GM21515 (cell line): ENCODE measurements at regions not wholly inside any gene's neighbourhood (a gene's known extent, or its start where the extent isn't known, plus 50 kb on each side); places are given as distances from the start of the nearest gene placed in this dataset.

Experiments
- ATAC-seq: cut with Tn5 transposase; IDR thresholded peaks from one replicate; pipeline ENCODE4 v1.9.1; 2021; ENCODE audit not compliant: unreplicated experiment

DNA sequence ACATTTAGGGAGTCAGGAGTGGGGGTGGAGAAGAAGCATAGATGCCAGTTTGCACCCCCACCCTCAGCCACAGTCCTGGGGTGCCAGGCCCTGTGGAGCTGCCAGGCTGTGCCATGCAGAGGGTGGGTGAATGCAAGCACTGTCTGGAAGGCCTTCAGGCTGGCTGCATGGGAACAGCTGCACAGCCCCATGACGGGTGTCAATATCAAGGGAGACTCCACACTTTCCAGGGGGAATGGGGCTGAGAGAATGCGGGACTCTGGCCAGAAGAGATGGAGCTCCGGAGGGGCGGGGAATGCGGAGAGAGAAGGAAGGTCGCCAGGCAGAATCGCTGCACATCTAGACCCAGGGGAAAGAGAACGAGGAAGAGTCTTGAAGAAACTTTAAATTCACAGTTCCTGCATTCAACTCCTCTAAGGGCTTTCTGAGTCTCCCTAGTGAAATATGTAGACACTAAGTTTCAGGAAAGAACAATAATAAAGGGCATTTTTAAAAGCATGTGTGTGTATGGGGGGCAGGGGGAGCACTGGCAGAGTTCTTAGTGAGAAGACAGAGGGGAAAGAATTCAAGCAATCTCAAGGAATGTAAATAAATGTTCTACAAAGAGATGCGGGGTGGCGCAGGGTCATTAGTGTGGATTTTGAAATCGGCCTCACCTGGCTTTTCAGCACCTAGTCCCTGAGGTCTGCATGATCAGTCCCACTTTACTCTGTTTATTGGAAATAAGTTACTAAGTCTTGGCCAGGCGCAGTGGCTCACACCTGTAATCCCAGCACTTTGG lies 59.1 kb downstream of the BOD1 start:
- no peak for ATAC-seq

DNA sequence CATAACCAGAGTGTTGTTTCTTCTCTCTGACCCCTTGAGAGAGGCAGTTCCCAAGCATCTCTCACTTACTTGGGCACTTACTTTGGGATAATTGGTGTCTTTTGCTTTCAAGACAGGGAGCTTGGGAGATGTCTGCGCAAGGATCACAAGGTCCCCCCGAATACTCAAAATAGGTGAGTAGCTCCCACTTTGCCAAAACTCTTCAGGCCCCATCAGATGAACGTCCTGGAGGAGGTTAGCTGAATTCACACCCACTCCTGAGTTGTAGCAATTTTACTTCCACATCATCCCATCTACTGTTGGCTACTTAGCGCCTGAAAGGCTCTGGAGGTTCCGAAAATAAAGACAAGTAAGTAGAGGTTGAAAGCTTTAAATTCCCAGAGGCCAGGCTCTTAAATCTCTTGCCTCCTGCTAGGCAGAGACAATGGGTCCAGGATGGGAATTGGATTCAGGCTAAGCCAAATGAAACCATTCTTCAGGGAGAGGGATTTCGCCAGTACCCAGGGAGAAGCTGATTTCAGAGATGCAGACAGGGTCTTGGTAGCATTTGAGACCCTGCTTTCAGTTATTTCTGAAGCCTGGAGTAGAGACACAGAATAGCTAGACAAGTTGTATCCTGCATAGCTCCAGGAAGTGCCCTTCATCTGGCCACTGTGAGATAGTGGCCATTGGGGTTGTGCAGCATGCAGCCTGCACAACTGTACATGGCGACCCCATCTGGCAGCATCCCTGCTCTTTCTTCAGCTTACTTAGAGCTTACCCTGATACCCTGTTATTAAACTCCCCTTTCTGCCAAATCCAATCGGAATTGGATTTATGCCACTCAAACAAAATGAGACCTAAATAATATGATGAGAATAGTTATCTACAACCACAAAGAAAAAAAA lies 60.1 kb downstream of the BOD1 start:
- no peak for ATAC-seq

- no peak for ATAC-seq
Observed at GRCh38 chr5:173554989-173555705, 61.3 kb downstream of the BOD1 start.

- no peak for ATAC-seq
Observed at GRCh38 chr5:173554038-173554955, 62.2 kb downstream of the BOD1 start.

- no peak for ATAC-seq
Observed at GRCh38 chr5:173550641-173551040, 65.8 kb downstream of the BOD1 start.

- no peak for ATAC-seq
Observed at GRCh38 chr5:173549644-173550043, 66.8 kb downstream of the BOD1 start.

DNA sequence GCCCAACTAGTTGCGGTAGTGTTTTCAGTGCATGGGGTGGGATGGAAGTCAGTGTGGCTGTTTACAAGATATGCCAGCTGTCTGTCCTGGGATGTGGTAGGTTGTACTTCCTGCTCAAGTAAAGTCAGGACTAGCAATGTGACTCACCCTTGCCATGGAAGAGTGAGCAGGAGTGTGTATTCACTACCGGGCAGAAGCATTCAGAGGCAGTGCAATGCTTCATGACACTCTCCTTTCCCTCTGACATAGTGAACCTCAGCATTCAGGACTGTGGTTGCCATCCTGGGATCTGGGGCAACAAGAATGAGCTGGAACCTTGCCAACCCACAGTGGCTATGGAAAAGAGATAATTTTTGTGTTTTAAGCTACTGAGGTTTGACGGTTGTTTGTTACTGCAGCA lies 68.9 kb downstream of the BOD1 start:
- no peak for ATAC-seq

DNA sequence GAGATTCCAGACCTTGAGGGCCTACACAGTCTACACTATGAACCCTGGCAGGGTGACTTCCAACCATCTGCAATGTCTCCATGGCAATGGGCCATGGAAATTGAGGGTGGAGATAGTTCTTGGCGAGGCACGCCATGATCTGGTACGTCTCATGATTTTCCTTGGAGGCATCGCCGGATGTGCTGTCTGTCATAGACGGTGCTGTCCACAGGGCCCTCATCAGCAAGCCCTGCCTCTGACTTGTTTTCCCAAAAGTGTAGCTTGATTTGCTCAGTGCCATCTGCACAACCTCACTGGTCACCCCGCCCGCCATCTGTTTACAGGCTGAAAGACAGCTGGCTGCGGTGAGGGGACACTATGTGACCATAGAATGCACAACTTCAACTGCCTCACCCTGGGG lies 73.5 kb downstream of the BOD1 start:
- no peak for ATAC-seq

DNA sequence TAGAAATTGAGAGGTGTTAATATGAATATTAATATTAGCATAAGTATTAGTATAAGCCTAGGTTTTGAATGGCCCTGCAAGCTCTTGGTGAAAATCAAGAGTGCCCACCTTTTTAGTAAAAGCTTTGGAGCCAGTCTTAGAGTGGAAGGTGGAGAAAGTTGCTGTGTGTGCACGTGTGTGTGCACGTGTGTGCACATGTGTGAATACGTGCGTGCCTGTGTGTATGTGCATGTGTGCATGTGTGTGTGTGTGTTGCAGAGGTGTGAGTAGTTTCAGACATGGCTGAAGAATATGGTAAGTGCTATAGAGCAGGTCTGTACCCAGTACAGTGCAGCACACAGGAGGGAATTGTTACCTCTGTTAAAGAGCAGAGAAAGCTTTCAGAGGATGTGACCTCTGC lies 74.3 kb downstream of the BOD1 start:
- no peak for ATAC-seq

- ATAC-seq: peak; percentile 52
Observed at GRCh38 chr5:173538654-173539053, 77.8 kb downstream of the BOD1 start.

DNA sequence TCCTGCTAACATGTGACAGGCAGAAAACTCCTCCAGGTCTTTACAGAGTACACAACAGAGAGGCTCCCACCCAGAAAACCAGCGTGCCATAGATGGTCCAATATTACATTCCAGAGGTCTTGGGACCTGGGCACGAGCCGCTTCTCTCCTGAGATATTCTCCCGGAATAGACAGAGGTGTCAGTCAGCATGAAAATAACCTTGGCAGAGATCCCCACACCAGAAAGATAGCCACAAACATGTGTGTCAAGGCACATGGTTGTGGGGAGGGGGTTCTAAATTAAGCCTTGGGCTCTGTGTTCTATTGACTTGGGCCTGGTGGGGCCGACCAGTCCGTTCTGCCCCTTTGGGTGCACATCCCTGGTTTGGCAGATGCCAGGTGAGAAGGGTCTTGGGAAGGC lies 78.4 kb downstream of the BOD1 start:
- no peak for ATAC-seq

- no peak for ATAC-seq
Observed at GRCh38 chr5:173537228-173537627, 79.2 kb downstream of the BOD1 start.

GRCh38 chr5:173535976-173536639 lies 80.3 kb downstream of the BOD1 start:
- no peak for ATAC-seq

DNA sequence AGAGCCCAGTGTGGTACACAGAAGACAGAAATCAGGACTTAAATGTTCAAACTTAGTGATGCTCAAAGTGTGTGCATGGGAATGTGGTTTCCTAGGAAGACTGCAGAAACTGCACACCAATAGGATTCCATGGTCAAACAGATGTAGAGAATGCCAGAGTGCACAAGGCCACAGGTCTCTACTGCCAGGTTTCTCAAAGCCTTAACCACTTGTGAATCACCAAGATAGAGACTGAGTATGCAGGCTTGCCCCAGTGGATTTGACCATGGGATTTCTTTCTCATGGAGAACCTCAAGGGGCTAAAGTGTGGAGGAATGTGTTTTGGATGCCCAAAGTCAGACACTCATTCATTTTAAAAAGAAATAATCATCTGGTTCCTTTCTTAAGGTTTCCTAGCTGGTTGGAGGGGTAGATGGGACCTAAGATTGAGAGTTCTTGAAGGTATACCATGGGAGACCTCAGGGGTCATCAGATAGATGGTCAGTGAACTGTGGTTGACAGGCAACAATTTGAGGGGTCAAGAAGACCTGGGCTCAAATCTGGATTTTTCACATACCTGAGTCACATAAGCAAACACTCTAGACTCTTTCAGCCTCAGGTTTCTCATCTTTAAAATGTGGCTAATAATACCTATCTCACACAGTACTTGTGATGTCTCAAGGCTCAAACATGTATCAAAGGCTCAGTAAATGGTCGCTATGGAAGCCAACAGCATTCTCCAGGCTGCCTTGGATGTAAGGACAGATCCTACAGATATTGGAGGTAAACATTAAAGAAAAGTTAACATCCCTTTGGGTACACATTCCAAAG lies 81.1 kb downstream of the BOD1 start:
- no peak for ATAC-seq

GRCh38 chr5:173534664-173535063 lies 81.8 kb downstream of the BOD1 start:
- no peak for ATAC-seq

DNA sequence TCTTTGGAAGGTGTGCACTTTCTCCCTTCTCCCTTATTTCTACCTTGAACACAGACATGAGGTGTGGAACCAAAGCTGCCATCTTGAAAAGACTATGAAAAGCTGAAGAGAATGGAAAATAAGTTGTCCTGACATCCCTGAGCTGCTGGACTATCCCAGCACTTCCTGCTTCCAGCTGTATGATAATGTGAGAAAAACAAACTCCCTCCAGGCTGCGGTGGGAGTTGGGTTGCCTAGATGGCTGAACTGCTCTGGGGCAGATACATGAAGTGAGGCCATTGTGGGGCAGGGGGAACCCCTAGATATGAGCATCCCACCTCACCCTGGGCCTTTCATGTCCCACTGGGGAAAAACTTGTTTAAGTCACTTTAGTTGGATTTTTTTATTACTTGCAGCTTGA lies 82.4 kb downstream of the BOD1 start:
- no peak for ATAC-seq

GRCh38 chr5:173532689-173533250 lies 83.7 kb downstream of the BOD1 start:
- no peak for ATAC-seq

DNA sequence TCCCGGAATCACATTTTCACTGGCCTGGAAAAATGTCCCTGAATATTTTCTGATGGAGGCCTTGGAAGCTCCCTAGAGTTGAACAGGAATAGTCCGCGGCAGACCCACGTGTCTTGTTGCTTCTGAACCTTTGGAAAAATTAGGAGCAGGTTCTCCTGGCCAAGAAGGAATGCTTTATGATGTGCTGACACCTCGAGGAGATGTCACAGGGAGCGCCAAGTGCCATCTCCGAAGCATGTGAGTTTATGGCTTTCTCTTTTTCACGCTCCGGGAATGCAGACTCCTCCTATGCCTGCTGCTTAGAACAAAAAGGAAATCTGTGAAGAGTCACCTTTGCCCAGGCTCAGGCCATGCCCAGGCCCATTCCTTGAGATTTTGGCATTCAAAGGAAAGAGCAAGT lies 84.6 kb downstream of the BOD1 start:
- ATAC-seq: no peak

- no peak for ATAC-seq
Observed at GRCh38 chr5:173530547-173530946, 85.9 kb downstream of the BOD1 start.
